HepG2 (cell line): ENCODE measurements at regions not wholly inside any gene's neighbourhood (a gene's known extent, or its start where the extent isn't known, plus 50 kb on each side); places are given as distances from the start of the nearest gene placed in this dataset.

Experiments
- ATAC-seq: fragments of 200-7000 bp; cut with Tn5 transposase; 3 replicates; pipeline ENCODE4 v1.9.1; 2020; ENCODE audit warnings: mild to moderate bottlenecking, moderate library complexity
- BruUV-seq: library from RNA; stranded (reverse); fragments of 400-500 nt; replicated peaks from 2 replicates; lab custom pipeline; 2021; lab: Mats Ljungman, UMichigan
- CTCF ChIA-PET: fragments of 300-600 bp; formaldehyde crosslinking; extraction: SDS; loops from one replicate; lab custom pipeline; 2021; ENCODE audit warnings: low total read pairs, inconsistent platforms, low intra/inter-chr PET ratio; lab: Yijun Ruan, JAX
- POLR2A ChIA-PET: fragments of 350-600 bp; sonication (Branson Sonifier 250); formaldehyde crosslinking; loops from one replicate; lab custom pipeline; 2020; ENCODE audit warnings: antibody characterized with exemption, inconsistent platforms; lab: Yijun Ruan, JAX
- DNase-seq: peaks from one replicate; pipeline ENCODE4 v3.0.0-alpha.2; 2015; ENCODE audit warnings: low spot score
- FAIRE-seq: peaks from 3 replicates; lab custom pipeline; 2011; peaks lifted over from hg19 to GRCh38; lab: Jason Lieb, UNC
- H2AFZ ChIP-seq: one replicate; pipeline ENCODE4 v1.6.1; 2011; ENCODE audit warnings: low read length, inconsistent platforms
- H3K27ac ChIP-seq: fragments of 300-600 bp; 3 replicates; pipeline ENCODE4 v1.8.0; 2011; ENCODE audit warnings: mixed run types, mild to moderate bottlenecking, mixed read lengths, low read length, inconsistent platforms; ENCODE audit not compliant: insufficient read depth; ENCODE audit errors: extremely low read length
- H3K27me3 ChIP-seq, 2 experiments: fragments of 200-600 bp in 1 of 2; 2 replicates in 1 of 2; 3 replicates in 1 of 2; pipeline versions ENCODE4 v1.6.0 to v1.8.0; 2011; ENCODE audit warnings: low read length in 2 of 2, mild to moderate bottlenecking in 2 of 2, moderate library complexity in 2 of 2, inconsistent platforms in 1 of 2; ENCODE audit not compliant: insufficient read depth in 2 of 2, control insufficient read depth in 1 of 2
- H3K36me3 ChIP-seq, 2 experiments: fragments of 200-600 bp in 1 of 2; replicated peaks in 1 of 2; 2 replicates in 1 of 2; 3 replicates in 1 of 2; pipeline versions ENCODE4 v1.5.1 to v1.8.0; 2011; ENCODE audit warnings: low read length in 2 of 2, inconsistent platforms in 1 of 2; ENCODE audit not compliant: insufficient read depth in 2 of 2, control insufficient read depth in 1 of 2
- H3K4me1 ChIP-seq: 2 replicates; pipeline ENCODE4 v1.5.1; 2012; ENCODE audit warnings: low read length, inconsistent platforms; ENCODE audit not compliant: insufficient read depth
- H3K4me2 ChIP-seq: 2 replicates; pipeline ENCODE4 v1.6.0; 2011; ENCODE audit warnings: low read depth, low read length, inconsistent platforms
- H3K4me3 ChIP-seq, 3 experiments: fragments of 200-600 bp in 1 of 3; sonication (generic), shearing (Covaris generic) in 1 of 3; replicated peaks in 1 of 3; 2 replicates each; pipeline ENCODE4 v1.5.1; 2011 to 2016; ENCODE audit warnings: low read length in 3 of 3, inconsistent platforms in 2 of 3, low read depth in 2 of 3, mild to moderate bottlenecking in 2 of 3, control low read depth in 1 of 3, mixed read lengths in 1 of 3; ENCODE audit not compliant: insufficient read depth in 1 of 3
- H3K79me2 ChIP-seq: one replicate; pipeline ENCODE4 v1.6.1; 2011; ENCODE audit warnings: low read length, inconsistent platforms; ENCODE audit not compliant: insufficient read depth
- H3K9ac ChIP-seq: 2 replicates; pipeline ENCODE4 v1.6.0; 2011; ENCODE audit warnings: mild to moderate bottlenecking, low read depth, low read length, inconsistent platforms; ENCODE audit not compliant: insufficient read depth
- H3K9me3 ChIP-seq: 2 replicates; pipeline ENCODE4 v1.5.1; 2012; ENCODE audit warnings: mild to moderate bottlenecking, low read length
- H4K20me1 ChIP-seq: 2 replicates; pipeline ENCODE4 v1.6.0; 2011; ENCODE audit warnings: inconsistent platforms, mild to moderate bottlenecking, low read length, moderate library complexity; ENCODE audit not compliant: insufficient read depth
- BRCA1 ChIP-seq: sonication (generic); formaldehyde crosslinking; IDR thresholded peaks from 2 replicates; pipeline ENCODE4 v1.4.0; 2020; ENCODE audit warnings: missing genetic modification reagents
- CAMTA2 ChIP-seq: sonication (generic); formaldehyde crosslinking; IDR thresholded peaks from 2 replicates; pipeline ENCODE4 v1.4.0; 2020; ENCODE audit warnings: mild to moderate bottlenecking, missing genetic modification reagents, borderline replicate concordance
- ELK4 ChIP-seq: sonication (generic); formaldehyde crosslinking; IDR thresholded peaks from 2 replicates; pipeline ENCODE4 v1.9.0; 2021; ENCODE audit warnings: missing genetic modification reagents, borderline replicate concordance
- ESRRA ChIP-seq: sonication (generic); formaldehyde crosslinking; IDR thresholded peaks from 2 replicates; pipeline ENCODE4 v1.5.1; 2020; ENCODE audit warnings: mild to moderate bottlenecking, low read depth, missing genetic modification reagents
- GABPA ChIP-seq, 2 experiments: IDR thresholded peaks; 2 replicates each; pipeline ENCODE4 v1.6.1; 2011 to 2016; ENCODE audit warnings: low read depth in 2 of 2, low read length in 1 of 2, missing biosample characterization in 1 of 2, missing genetic modification characterization in 1 of 2
- GLI4 ChIP-seq: sonication (generic); formaldehyde crosslinking; IDR thresholded peaks from 2 replicates; pipeline ENCODE4 v1.5.1; 2020; ENCODE audit warnings: missing genetic modification reagents, mild to moderate bottlenecking, moderate library complexity, borderline replicate concordance
- KDM3A ChIP-seq: IDR thresholded peaks from 2 replicates; pipeline ENCODE4 v1.6.1; 2018; ENCODE audit warnings: low read depth, missing compliant biosample characterization
- NFE2 ChIP-seq: sonication (generic); formaldehyde crosslinking; IDR thresholded peaks from 2 replicates; pipeline ENCODE4 v1.4.0; 2020; ENCODE audit warnings: missing genetic modification reagents
- NR1H2 ChIP-seq: sonication (generic); formaldehyde crosslinking; IDR thresholded peaks from 2 replicates; pipeline ENCODE4 v1.8.1; 2022; ENCODE audit warnings: low read depth, missing genetic modification reagents, borderline replicate concordance
- TBX3 ChIP-seq: fragments of 450-650 bp; IDR thresholded peaks from 2 replicates; pipeline ENCODE4 v1.6.1; 2017; ENCODE audit warnings: antibody characterized with exemption, mild to moderate bottlenecking, inconsistent platforms, borderline replicate concordance
- TOPORS ChIP-seq: sonication (generic); formaldehyde crosslinking; IDR thresholded peaks from 2 replicates; pipeline ENCODE4 v1.8.0; 2023; ENCODE audit warnings: mild to moderate bottlenecking, missing genetic modification reagents
- ZBTB26 ChIP-seq: IDR thresholded peaks from 2 replicates; pipeline ENCODE4 v1.6.1; 2016; ENCODE audit warnings: missing compliant biosample characterization, missing genetic modification reagents, borderline replicate concordance
- ZFY ChIP-seq: sonication (generic); formaldehyde crosslinking; IDR thresholded peaks from 2 replicates; pipeline ENCODE4 v1.4.0; 2020; ENCODE audit warnings: missing genetic modification reagents
- ZNF367 ChIP-seq: sonication (generic); formaldehyde crosslinking; IDR thresholded peaks from 2 replicates; pipeline ENCODE4 v1.4.0; 2020; ENCODE audit warnings: missing genetic modification reagents, borderline replicate concordance
- ZNF678 ChIP-seq: sonication (generic); formaldehyde crosslinking; IDR thresholded peaks from 2 replicates; pipeline ENCODE4 v1.4.0; 2020; ENCODE audit warnings: mild to moderate bottlenecking, missing genetic modification reagents
- in situ Hi-C: cut with HindIII; loops from 2 replicates; pipeline ENCODE4 v1.10.0; 2017; ENCODE audit warnings: low pct_unique_long_range_greater_than_20kb; ENCODE audit not compliant: extremely low pct_ligation_motif_present
- intact Hi-C: fragments of 100-400 bp; cut with micrococcal nuclease; formaldehyde crosslinking; loops from one replicate; pipeline ENCODE4 v1.10.0; 2022; ENCODE audit not compliant: unreplicated experiment
- TF ChIP-seq, protein P1 (sequence below), 2 experiments: sonication (generic) in 1 of 2; formaldehyde crosslinking in 1 of 2; IDR thresholded peaks; 2 replicates each; pipeline versions ENCODE4 v1.6.1 to v1.9.0; 2014 to 2022; ENCODE audit warnings: antibody characterized with exemption in 1 of 2, borderline replicate concordance in 1 of 2, inconsistent platforms in 1 of 2, low read depth in 1 of 2, missing genetic modification reagents in 1 of 2
- TF ChIP-seq, protein P2 (sequence below): sonication (generic); formaldehyde crosslinking; IDR thresholded peaks from 2 replicates; pipeline ENCODE4 v1.5.0; 2020; ENCODE audit warnings: missing genetic modification reagents

DNA sequence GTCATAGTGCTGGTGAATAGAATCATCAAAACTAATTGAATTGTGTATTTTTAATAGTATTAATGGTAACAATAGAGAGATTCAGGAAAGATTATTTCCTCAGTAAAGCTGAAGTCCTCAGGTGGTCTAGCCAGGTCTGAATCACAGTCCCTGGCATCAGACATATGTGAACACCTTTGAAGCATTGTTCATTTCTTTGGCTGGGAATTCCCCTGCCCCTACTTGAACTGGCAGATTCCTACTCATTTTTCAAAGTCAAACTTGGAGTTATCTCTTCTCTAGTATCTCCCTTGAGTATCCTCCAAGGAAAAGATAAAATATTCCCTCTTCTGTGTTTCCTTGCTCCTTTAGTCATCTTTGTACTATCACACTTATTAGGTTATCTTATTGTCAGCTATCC is 759.8 kb downstream of the ADGRL2 start:
- in situ Hi-C loops, result no loop called here
- TF ChIP-seq ZFY (CRISPR knock-in tag) (no peak), BRCA1 (CRISPR knock-in tag) (no peak), TOPORS (no peak), CAMTA2 (CRISPR knock-in tag) (no peak), KDM3A (no peak), GLI4 (CRISPR knock-in tag) (no peak), NR1H2 (no peak), ESRRA (CRISPR knock-in tag) (no peak), ZNF678 (CRISPR knock-in tag) (no peak), ZNF367 (no peak), NFE2 (CRISPR knock-in tag) (no peak), GABPA (IDR thresholded peaks at IDR 0.05; ENCODE audit: low read depth, low read length) (no peak), GABPA (CRISPR knock-in tag; IDR thresholded peaks at IDR 0.05; ENCODE audit: low read depth) (no peak), ZBTB26 (CRISPR knock-in tag) (no peak), TBX3 (no peak), ELK4 (CRISPR knock-in tag) (no peak)
- TF ChIP-seq, protein P1, sequence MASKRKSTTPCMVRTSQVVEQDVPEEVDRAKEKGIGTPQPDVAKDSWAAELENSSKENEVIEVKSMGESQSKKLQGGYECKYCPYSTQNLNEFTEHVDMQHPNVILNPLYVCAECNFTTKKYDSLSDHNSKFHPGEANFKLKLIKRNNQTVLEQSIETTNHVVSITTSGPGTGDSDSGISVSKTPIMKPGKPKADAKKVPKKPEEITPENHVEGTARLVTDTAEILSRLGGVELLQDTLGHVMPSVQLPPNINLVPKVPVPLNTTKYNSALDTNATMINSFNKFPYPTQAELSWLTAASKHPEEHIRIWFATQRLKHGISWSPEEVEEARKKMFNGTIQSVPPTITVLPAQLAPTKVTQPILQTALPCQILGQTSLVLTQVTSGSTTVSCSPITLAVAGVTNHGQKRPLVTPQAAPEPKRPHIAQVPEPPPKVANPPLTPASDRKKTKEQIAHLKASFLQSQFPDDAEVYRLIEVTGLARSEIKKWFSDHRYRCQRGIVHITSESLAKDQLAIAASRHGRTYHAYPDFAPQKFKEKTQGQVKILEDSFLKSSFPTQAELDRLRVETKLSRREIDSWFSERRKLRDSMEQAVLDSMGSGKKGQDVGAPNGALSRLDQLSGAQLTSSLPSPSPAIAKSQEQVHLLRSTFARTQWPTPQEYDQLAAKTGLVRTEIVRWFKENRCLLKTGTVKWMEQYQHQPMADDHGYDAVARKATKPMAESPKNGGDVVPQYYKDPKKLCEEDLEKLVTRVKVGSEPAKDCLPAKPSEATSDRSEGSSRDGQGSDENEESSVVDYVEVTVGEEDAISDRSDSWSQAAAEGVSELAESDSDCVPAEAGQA (IDR thresholded peaks at IDR 0.05; ENCODE audit: low read depth), result no peak
- TF ChIP-seq, protein P1 (CRISPR knock-in tag; IDR thresholded peaks at IDR 0.05; ENCODE audit: borderline replicate concordance), result no peak
- TF ChIP-seq, protein P2, sequence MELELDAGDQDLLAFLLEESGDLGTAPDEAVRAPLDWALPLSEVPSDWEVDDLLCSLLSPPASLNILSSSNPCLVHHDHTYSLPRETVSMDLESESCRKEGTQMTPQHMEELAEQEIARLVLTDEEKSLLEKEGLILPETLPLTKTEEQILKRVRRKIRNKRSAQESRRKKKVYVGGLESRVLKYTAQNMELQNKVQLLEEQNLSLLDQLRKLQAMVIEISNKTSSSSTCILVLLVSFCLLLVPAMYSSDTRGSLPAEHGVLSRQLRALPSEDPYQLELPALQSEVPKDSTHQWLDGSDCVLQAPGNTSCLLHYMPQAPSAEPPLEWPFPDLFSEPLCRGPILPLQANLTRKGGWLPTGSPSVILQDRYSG (CRISPR knock-in tag), result no peak
- ATAC-seq (no peak), FAIRE-seq (no peak), DNase-seq (no peak)
- Histone ChIP-seq H3K4me2 (no peak overlapping the region), H2AFZ (no peak overlapping the region), H3K27me3 (no peaks in the 10 kb centered on the region), H3K79me2 (no peaks in the 10 kb centered on the region), H3K36me3 (no peaks in the 10 kb centered on the region), H3K9ac (no peak overlapping the region), H3K27ac (no peak overlapping the region), H3K9me3 (peaks cover 82% of the 10 kb centered on the region), H4K20me1 (no peaks in the 10 kb centered on the region), H3K4me3 (no peak overlapping the region), H3K4me1 (no peaks in the 10 kb centered on the region)
- POLR2A ChIA-PET, result no interaction called here
- CTCF ChIA-PET, result no interaction called here
- intact Hi-C loops, result no loop called here
- no TSS peak for BruUV-seq
